ENCODE measurements at regions not wholly inside any gene's neighbourhood (a gene's known extent, or its start where the extent isn't known, plus 50 kb on each side); places are given as distances from the start of the nearest gene placed in this dataset.

DNA sequence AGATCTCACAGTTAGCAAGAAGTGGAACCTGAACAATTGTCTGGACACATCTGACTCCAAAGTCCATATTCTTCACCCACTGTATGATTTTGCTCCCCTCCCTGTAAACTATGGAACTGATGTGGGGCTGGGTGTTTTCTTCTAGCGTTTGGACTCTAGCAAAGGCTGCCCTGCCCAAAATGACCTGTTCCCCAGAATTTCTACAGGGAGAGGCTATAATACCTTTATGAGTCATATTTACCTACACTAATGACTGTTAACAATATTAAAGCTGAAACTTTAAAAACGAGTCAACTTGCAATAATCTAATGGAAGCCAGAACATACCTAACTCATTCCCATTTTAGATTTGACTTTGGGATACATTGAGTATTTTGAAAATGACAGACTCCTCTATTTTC, 531.2 kb upstream of the CFAP20DC start:
- H3K36me3 ChIP-seq (ENCODE audit: control insufficient read depth, insufficient read depth, low read length), result no peaks in the 10 kb centered on the region
- H3K9me3 ChIP-seq (ENCODE audit: control insufficient read depth, low read depth, low read length), result no peaks in the 10 kb centered on the region
- H3K27me3 ChIP-seq (ENCODE audit: control insufficient read depth, insufficient read depth, low read length), result peaks cover 2% of the 10 kb centered on the region
- no peak for DNase-seq
- H3K4me3 ChIP-seq (ENCODE audit: low read length), result no peak overlapping the region
- no CpG with 5 or more reads among the region's 2 CpGs for WGBS (ENCODE audit: insufficient coverage, low lambda C conversion rate)
- H3K4me1 ChIP-seq (ENCODE audit: control insufficient read depth, insufficient read depth, low read length), result no peaks in the 10 kb centered on the region
- no peak overlapping the region for H3K27ac ChIP-seq (ENCODE audit: low read length)

DNA sequence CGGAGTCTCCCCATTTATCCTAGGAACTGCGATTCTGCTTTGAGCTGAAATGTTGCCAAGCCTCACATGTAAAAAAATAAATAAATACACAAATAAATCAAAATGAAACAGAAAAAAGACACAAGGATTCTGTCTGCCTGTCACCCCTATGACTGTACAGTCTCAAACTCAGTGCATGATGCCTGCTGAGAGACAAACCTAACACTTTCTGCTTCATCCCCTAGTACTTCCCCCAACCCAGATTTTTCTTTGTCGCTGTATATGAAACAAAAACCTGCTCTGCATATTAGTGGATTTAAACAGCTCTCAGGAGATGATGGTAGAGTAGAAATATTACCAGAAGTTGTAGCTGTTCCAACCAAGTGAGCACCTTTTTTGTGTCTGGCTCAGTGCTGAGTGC, 530.7 kb upstream of the CFAP20DC start:
- no peak overlapping the region for H3K4me3 ChIP-seq (ENCODE audit: low read length)
- WGBS (ENCODE audit: insufficient coverage, low lambda C conversion rate), result 80% methylated on average over 1 of the region's 3 CpGs

DNA sequence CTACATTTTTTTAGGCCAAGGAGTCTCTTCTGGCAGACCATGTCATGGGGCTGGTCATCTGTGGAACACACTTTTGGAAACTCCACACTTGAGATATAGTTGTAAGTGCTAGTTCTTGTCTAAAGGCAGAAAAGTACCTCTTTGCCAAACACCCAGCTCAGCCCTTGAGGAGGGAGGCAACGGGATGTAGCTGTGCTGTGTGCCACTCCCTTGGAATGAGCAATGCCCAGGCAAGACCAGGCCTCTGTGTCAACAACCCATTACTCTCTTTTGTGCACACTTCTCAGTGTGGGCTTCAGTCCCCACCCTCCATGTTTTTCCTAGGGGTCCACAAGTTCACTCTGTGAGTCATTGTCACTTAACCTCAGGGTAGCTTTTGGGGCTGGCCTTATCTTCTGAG, 528.3 kb upstream of the CFAP20DC start:
- H3K4me1 ChIP-seq (ENCODE audit: control insufficient read depth, insufficient read depth, low read length), result peaks cover 4% of the 10 kb centered on the region
- H3K27me3 ChIP-seq (ENCODE audit: control insufficient read depth, insufficient read depth, low read length), result peaks cover 2% of the 10 kb centered on the region
- no peaks in the 10 kb centered on the region for H3K9me3 ChIP-seq (ENCODE audit: control insufficient read depth, low read depth, low read length)
- H3K36me3 ChIP-seq (ENCODE audit: control insufficient read depth, insufficient read depth, low read length), result no peaks in the 10 kb centered on the region
- no CpG with 5 or more reads among the region's 1 CpG for WGBS (ENCODE audit: insufficient coverage, low lambda C conversion rate)
- no peak overlapping the region for H3K4me3 ChIP-seq (ENCODE audit: low read length)
- no peak for DNase-seq
- H3K27ac ChIP-seq (ENCODE audit: low read length), result no peak overlapping the region

More for the DNA sequence above, 530.7 kb upstream of the CFAP20DC start:
- Histone ChIP-seq H3K9me3 (ENCODE audit: control insufficient read depth, low read depth, low read length) (no peaks in the 10 kb centered on the region), H3K4me1 (ENCODE audit: control insufficient read depth, insufficient read depth, low read length) (no peaks in the 10 kb centered on the region), H3K27me3 (ENCODE audit: control insufficient read depth, insufficient read depth, low read length) (peaks cover 2% of the 10 kb centered on the region), H3K36me3 (ENCODE audit: control insufficient read depth, insufficient read depth, low read length) (no peaks in the 10 kb centered on the region), H3K27ac (ENCODE audit: low read length) (no peak overlapping the region)
- DNase-seq, result no peak

DNA sequence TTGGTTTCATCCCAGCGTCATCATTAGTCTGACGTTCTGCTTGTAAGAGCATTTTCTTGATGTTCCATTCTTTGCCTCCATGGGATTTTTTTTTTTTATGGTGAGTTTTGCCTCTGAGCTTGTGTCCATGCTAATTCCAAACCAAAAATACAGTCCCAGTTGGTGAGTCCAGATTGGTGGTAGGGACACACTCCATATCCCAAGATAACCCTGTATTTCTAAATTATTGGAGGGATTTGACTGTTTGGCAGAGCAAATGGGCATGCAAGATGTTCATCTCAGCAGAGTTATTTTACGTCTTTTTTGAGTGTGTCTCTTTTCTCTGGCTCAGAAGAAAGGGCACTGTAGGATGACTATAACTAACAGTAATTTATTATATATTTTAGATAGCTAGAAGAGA, 526.8 kb upstream of the CFAP20DC start:
- Histone ChIP-seq H3K9me3 (ENCODE audit: control insufficient read depth, low read depth, low read length) (no peaks in the 10 kb centered on the region), H3K27ac (ENCODE audit: low read length) (no peak overlapping the region), H3K4me3 (ENCODE audit: low read length) (no peak overlapping the region), H3K27me3 (ENCODE audit: control insufficient read depth, insufficient read depth, low read length) (peaks cover 2% of the 10 kb centered on the region), H3K36me3 (ENCODE audit: control insufficient read depth, insufficient read depth, low read length) (no peaks in the 10 kb centered on the region), H3K4me1 (ENCODE audit: control insufficient read depth, insufficient read depth, low read length) (peaks cover 4% of the 10 kb centered on the region)
- 89% methylated on average over 3 of the region's 3 CpGs for WGBS (ENCODE audit: insufficient coverage, low lambda C conversion rate)
- no peak for DNase-seq

DNA sequence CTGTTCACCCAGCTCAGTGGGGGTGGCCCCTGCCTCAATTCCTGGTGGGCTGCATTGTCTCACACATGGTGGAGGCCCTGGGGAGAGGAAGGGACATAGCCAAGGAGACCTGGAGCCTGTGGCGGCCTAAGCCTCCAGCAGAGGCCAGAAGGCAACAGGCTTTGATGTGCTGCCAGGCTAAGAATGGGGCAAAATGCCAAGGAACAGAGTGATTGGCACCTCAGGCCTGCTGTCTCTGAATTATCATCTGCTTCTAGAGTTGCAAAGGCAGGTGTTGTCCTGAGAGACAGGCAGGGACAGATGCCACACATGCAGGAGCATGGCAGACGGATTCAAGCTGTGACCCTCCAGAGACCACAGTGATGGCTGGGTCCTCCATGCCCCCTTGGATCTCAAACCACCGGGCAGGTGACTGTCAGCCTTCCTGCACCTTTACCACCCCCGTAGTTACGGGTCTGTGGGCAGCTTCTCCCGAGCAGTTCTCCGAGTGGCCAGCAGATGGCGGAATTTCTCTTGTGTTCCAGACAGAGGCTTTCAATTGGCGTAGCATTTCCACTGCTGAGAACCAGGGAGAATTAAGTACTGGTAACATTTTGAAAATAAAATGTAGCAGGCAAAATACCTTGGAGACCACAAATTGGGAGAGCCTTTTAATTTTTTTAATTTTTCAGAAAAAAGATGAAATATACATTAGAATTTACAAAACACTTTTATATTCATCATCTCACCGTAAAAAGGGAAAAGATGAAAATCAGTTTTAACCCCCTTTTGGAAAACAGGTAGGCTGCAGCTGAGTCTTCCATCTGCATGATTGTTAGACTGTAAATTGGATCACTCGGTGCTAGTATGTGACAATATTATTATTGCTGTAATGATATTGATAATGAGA, 525.5 kb upstream of the CFAP20DC start:
- Histone ChIP-seq H3K4me3 (ENCODE audit: low read length) (no peak overlapping the region), H3K27me3 (ENCODE audit: control insufficient read depth, insufficient read depth, low read length) (peaks cover 2% of the 10 kb centered on the region), H3K27ac (ENCODE audit: low read length) (no peak overlapping the region), H3K9me3 (ENCODE audit: control insufficient read depth, low read depth, low read length) (no peaks in the 10 kb centered on the region), H3K36me3 (ENCODE audit: control insufficient read depth, insufficient read depth, low read length) (no peaks in the 10 kb centered on the region), H3K4me1 (ENCODE audit: control insufficient read depth, insufficient read depth, low read length) (peaks cover 4% of the 10 kb centered on the region)
- DNase-seq, result peak; percentile 62 to 66
- WGBS (ENCODE audit: insufficient coverage, low lambda C conversion rate), result 60% methylated on average over 2 of the region's 11 CpGs

DNA sequence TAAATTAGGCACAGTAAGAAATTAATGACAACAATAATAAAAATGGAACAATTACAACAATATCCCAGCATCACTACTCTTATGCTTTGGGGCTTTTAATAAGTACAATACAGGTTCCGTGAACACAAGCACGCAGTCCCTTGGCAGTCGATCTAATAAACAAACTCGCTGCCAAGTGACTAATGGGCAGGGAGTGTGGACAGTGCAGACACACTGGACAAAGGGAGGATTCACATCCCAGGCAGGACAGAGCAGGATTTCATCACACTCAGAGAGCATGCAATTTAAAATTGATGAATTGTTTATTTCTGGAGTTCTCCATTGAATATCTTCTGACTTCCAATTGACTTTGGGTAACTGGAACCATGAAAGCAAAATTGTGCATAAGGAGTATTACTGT, 524.1 kb upstream of the CFAP20DC start:
- DNase-seq, result no peak

DNA sequence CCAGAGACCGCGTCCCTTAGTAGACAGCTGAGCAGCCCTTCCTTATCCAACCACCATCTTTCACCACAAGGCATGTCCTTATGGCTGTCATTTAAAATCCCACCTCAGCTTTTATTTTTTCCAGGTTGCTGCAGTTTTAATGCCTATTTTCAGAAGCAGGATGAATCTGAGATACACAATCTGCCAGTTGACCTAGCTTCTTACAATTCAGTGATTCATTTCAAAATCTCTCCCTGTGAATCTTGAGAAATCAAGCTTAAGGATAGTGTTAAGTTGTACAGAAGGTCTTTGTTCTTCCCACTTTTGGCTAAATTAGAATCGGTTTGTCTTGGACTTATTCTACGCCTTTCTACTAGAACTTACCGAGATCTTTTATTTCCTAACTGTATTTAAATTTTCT, 522.3 kb upstream of the CFAP20DC start:
- DNase-seq, result no peak
- Histone ChIP-seq H3K9me3 (ENCODE audit: control insufficient read depth, low read depth, low read length) (no peaks in the 10 kb centered on the region), H3K36me3 (ENCODE audit: control insufficient read depth, insufficient read depth, low read length) (no peaks in the 10 kb centered on the region), H3K4me3 (ENCODE audit: low read length) (no peak overlapping the region), H3K4me1 (ENCODE audit: control insufficient read depth, insufficient read depth, low read length) (peaks cover 4% of the 10 kb centered on the region), H3K27me3 (ENCODE audit: control insufficient read depth, insufficient read depth, low read length) (peaks cover 2% of the 10 kb centered on the region), H3K27ac (ENCODE audit: low read length) (no peak overlapping the region)
- 90% methylated on average over 3 of the region's 5 CpGs for WGBS (ENCODE audit: insufficient coverage, low lambda C conversion rate)

More for the DNA sequence above, 524.1 kb upstream of the CFAP20DC start:
- H3K27me3 ChIP-seq (ENCODE audit: control insufficient read depth, insufficient read depth, low read length), result peaks cover 4% of the 10 kb centered on the region
- peaks cover 4% of the 10 kb centered on the region for H3K4me1 ChIP-seq (ENCODE audit: control insufficient read depth, insufficient read depth, low read length)
- no peak overlapping the region for H3K27ac ChIP-seq (ENCODE audit: low read length)
- H3K9me3 ChIP-seq (ENCODE audit: control insufficient read depth, low read depth, low read length), result no peaks in the 10 kb centered on the region
- no peak overlapping the region for H3K4me3 ChIP-seq (ENCODE audit: low read length)
- H3K36me3 ChIP-seq (ENCODE audit: control insufficient read depth, insufficient read depth, low read length), result no peaks in the 10 kb centered on the region
- no CpG with 5 or more reads among the region's 4 CpGs for WGBS (ENCODE audit: insufficient coverage, low lambda C conversion rate)

DNA sequence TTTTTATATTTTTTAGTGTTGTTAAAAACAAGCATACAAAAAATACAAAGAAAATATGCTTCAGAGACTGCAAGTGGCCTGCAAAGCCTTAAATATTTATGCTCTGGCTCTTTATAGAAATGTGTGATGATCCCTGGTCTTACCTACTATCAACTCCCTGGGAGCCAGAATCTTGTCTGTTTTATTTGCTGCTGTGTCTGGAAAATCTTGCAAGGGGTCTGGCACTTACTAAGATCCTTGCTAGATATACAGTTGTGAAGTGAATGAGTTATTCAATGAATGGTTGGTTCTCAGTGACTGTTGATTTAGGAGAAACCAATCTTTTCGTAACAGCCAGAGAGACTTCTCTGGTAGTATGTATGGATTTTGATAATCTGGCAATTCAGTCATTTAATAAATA, 521.0 kb upstream of the CFAP20DC start:
- Histone ChIP-seq H3K4me3 (ENCODE audit: low read length) (no peak overlapping the region), H3K9me3 (ENCODE audit: control insufficient read depth, low read depth, low read length) (no peaks in the 10 kb centered on the region), H3K4me1 (ENCODE audit: control insufficient read depth, insufficient read depth, low read length) (peaks cover 4% of the 10 kb centered on the region), H3K36me3 (ENCODE audit: control insufficient read depth, insufficient read depth, low read length) (no peaks in the 10 kb centered on the region), H3K27ac (ENCODE audit: low read length) (no peak overlapping the region), H3K27me3 (ENCODE audit: control insufficient read depth, insufficient read depth, low read length) (peaks cover 2% of the 10 kb centered on the region)
- no CpG with 5 or more reads among the region's 1 CpG for WGBS (ENCODE audit: insufficient coverage, low lambda C conversion rate)
- no peak for DNase-seq

DNA sequence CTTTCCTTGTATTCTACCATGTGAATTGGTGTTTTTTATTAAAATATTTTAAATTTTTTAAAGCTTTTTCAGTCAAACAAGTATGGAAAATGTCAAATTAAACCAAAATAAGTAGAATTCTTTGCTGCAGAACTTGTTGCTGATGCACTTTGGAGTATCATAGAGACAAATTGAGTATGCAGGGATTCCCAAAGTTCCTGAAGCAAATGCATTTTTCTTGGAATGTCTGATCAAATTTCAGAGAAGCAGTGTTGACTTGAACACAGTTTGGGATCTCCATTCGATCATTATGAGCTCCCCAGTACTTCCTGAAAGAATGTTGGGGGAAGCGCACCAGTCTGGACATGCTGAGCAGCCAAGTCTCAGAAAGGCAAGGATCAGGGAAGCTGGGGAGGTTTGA, 517.8 kb upstream of the CFAP20DC start:
- no peak for DNase-seq
- Histone ChIP-seq H3K27me3 (ENCODE audit: control insufficient read depth, insufficient read depth, low read length) (peaks cover 2% of the 10 kb centered on the region), H3K9me3 (ENCODE audit: control insufficient read depth, low read depth, low read length) (no peaks in the 10 kb centered on the region), H3K27ac (ENCODE audit: low read length) (no peak overlapping the region), H3K4me1 (ENCODE audit: control insufficient read depth, insufficient read depth, low read length) (no peaks in the 10 kb centered on the region), H3K36me3 (ENCODE audit: control insufficient read depth, insufficient read depth, low read length) (no peaks in the 10 kb centered on the region), H3K4me3 (ENCODE audit: low read length) (no peak overlapping the region)
- WGBS (ENCODE audit: insufficient coverage, low lambda C conversion rate), result no CpG with 5 or more reads among the region's 2 CpGs

DNA sequence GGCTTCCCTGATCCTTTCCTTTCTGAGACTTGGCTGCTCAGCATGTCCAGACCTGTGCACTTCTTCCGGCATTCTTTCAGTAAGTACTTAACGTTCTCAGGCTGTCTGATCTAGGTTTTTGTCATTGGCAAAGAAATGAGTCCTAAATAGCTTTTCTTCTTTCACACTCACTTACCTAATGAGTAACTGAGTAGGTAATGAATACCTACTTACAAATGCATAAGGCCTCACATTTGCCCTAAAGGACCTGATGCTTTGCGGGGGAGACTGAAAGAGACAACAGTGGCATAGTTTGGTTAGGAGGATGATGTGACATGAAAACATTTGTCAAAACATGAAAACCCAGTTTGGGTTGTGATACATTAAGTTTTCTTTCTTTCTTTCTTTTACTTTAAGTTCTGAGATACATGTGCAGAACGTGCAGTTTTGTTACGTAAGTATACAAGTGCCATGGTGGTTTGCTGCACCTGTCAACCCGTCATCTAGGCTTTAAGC, 516.7 kb upstream of the CFAP20DC start:
- H3K4me3 ChIP-seq (ENCODE audit: low read length), result no peak overlapping the region
- H3K27ac ChIP-seq (ENCODE audit: low read length), result no peak overlapping the region

DNA sequence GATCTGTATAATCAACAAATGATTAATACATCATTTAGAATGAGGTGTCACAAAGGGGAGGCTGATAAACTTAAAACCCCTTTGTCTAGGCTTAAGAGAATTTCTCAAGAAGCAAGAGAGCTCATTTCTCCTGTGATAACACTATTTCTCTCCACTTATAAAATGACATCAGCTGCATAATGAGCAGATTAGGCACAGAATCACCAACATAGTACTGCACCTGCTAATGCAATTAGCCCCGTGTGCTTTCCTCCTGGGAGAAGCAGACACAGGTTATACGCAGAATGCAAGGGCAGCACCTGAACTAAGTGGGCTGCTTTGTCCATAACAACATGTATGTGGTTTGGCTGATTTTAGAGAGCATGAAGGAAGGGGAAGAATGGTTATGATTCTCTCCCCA, 515.3 kb upstream of the CFAP20DC start:
- Histone ChIP-seq H3K27ac (ENCODE audit: low read length) (no peak overlapping the region), H3K9me3 (ENCODE audit: control insufficient read depth, low read depth, low read length) (no peaks in the 10 kb centered on the region), H3K4me3 (ENCODE audit: low read length) (no peak overlapping the region), H3K27me3 (ENCODE audit: control insufficient read depth, insufficient read depth, low read length) (peaks cover 2% of the 10 kb centered on the region), H3K4me1 (ENCODE audit: control insufficient read depth, insufficient read depth, low read length) (no peaks in the 10 kb centered on the region), H3K36me3 (ENCODE audit: control insufficient read depth, insufficient read depth, low read length) (no peaks in the 10 kb centered on the region)
- no CpG with 5 or more reads among the region's 2 CpGs for WGBS (ENCODE audit: insufficient coverage, low lambda C conversion rate)
- no peak for DNase-seq

More for the DNA sequence above, 516.7 kb upstream of the CFAP20DC start:
- Histone ChIP-seq H3K27me3 (ENCODE audit: control insufficient read depth, insufficient read depth, low read length) (peaks cover 2% of the 10 kb centered on the region), H3K36me3 (ENCODE audit: control insufficient read depth, insufficient read depth, low read length) (no peaks in the 10 kb centered on the region), H3K4me1 (ENCODE audit: control insufficient read depth, insufficient read depth, low read length) (no peaks in the 10 kb centered on the region), H3K9me3 (ENCODE audit: control insufficient read depth, low read depth, low read length) (no peaks in the 10 kb centered on the region)
- no peak for DNase-seq
- no CpG with 5 or more reads among the region's 6 CpGs for WGBS (ENCODE audit: insufficient coverage, low lambda C conversion rate)

All from large intestine (tissue), 3 donors.